Neural progenitor cell (in vitro differentiated cells): ENCODE measurements at regions not wholly inside any gene's neighbourhood (a gene's known extent, or its start where the extent isn't known, plus 50 kb on each side); places are given as distances from the start of the nearest gene placed in this dataset.

ENCODE experiments used
- DNase-seq: peaks from one replicate; pipeline ENCODE4 v3.0.0-alpha.2; 2016; ENCODE audit warnings: low spot score
- H2AFZ ChIP-seq: fragments of 200-600 bp; sonication (generic); replicated peaks from 2 replicates; pipeline ENCODE4 v1.6.1; 2016; ENCODE audit warnings: antibody characterized with exemption
- H3F3A ChIP-seq: fragments of 200-600 bp; sonication (generic); 2 replicates; pipeline ENCODE4 v1.6.1; 2016; ENCODE audit warnings: antibody characterized with exemption, low read depth
- H3K27ac ChIP-seq: fragments of 200-600 bp; sonication (generic); 2 replicates; pipeline ENCODE4 v1.5.1; 2016; ENCODE audit warnings: mild to moderate bottlenecking
- H3K27me3 ChIP-seq: fragments of 200-600 bp; sonication (generic); 2 replicates; pipeline ENCODE4 v1.6.1; 2016; ENCODE audit warnings: mild to moderate bottlenecking, moderate library complexity
- H3K36me3 ChIP-seq: fragments of 200-600 bp; sonication (generic); 2 replicates; pipeline ENCODE4 v1.5.1; 2016
- H3K4me1 ChIP-seq: fragments of 200-600 bp; sonication (generic); 2 replicates; pipeline ENCODE4 v1.6.1; 2016; ENCODE audit warnings: mixed run types
- H3K4me2 ChIP-seq: fragments of 200-600 bp; sonication (generic); 2 replicates; pipeline ENCODE4 v1.6.1; 2016
- H3K4me3 ChIP-seq: fragments of 200-600 bp; sonication (generic); 2 replicates; pipeline ENCODE4 v1.5.1; 2016
- H3K79me2 ChIP-seq: fragments of 200-600 bp; sonication (generic); 2 replicates; pipeline ENCODE4 v1.6.1; 2016; ENCODE audit warnings: low read depth
- H3K9ac ChIP-seq: fragments of 200-600 bp; sonication (generic); 2 replicates; pipeline ENCODE4 v1.6.1; 2016
- H3K9me3 ChIP-seq: fragments of 200-600 bp; sonication (generic); 2 replicates; pipeline ENCODE4 v1.5.1; 2016; ENCODE audit warnings: low read depth
- H4K20me1 ChIP-seq: fragments of 200-600 bp; sonication (generic); 2 replicates; pipeline ENCODE4 v1.6.1; 2016; ENCODE audit warnings: low read depth
- H3K27ac Mint-ChIP-seq: 3 replicates; pipeline ENCODE4 v1.8.0; 2021; ENCODE audit warnings: mixed read lengths
- H3K27me3 Mint-ChIP-seq: 2 replicates; pipeline ENCODE4 v1.8.0; 2022; ENCODE audit warnings: low read depth, mild to moderate bottlenecking, inconsistent platforms, moderate library complexity, mixed read lengths; ENCODE audit not compliant: insufficient read depth
- H3K36me3 Mint-ChIP-seq: 3 replicates; pipeline ENCODE4 v1.8.0; 2021; ENCODE audit warnings: mixed read lengths
- H3K4me1 Mint-ChIP-seq: 3 replicates; pipeline ENCODE4 v1.8.0; 2021; ENCODE audit warnings: mixed read lengths
- H3K4me3 Mint-ChIP-seq: 3 replicates; pipeline ENCODE4 v1.8.0; 2021; ENCODE audit warnings: mild to moderate bottlenecking, moderate library complexity, mixed read lengths
- H3K9me3 Mint-ChIP-seq: 3 replicates; pipeline ENCODE4 v1.8.0; 2020; ENCODE audit warnings: mixed read lengths
- EZH2 ChIP-seq: fragments of 200-600 bp; sonication (generic); IDR thresholded peaks from 2 replicates; pipeline ENCODE4 v1.6.1; 2017; ENCODE audit warnings: antibody characterized with exemption, mild to moderate bottlenecking, moderate library complexity
- EZH2phosphoT487 ChIP-seq: fragments of 200-600 bp; sonication (generic); IDR thresholded peaks from 2 replicates; pipeline ENCODE4 v1.6.1; 2017; ENCODE audit warnings: antibody characterized with exemption
- TF ChIP-seq, protein P1 (sequence below): fragments of 200-600 bp; sonication (generic); IDR thresholded peaks from 2 replicates; pipeline ENCODE4 v1.5.1; 2017; ENCODE audit warnings: antibody characterized with exemption, mild to moderate bottlenecking

- H3K27ac Mint-ChIP-seq = no peak overlapping the region
Observed at GRCh38 chr4:108454227-108454626, 166.1 kb upstream of the RPL34 start.

DNA sequence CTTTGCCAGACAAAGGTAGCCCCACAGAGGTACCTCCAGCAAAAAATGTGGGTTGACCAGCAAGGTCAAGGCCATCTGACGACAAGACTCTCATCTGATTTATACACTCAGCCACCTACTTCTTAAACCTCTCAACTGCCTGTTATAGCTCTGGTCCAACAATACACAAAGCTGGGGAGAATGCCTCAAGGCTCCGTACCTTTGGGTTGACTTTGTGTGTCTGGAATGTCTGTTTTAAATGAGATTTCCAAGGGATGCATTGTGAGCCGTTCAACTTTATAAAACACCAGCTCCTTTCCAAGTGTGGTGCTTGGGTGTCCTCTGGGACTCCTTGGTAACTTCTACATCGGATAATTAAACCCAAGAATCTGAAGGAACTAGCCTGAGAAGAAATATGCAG, 167.0 kb upstream of the RPL34 start:
- H3K9me3 Mint-ChIP-seq = no peaks in the 10 kb centered on the region
- no peaks in the 10 kb centered on the region for H3K27me3 Mint-ChIP-seq
- peaks cover 3% of the 10 kb centered on the region for H3K4me1 Mint-ChIP-seq
- Histone ChIP-seq H3K27ac (no peak overlapping the region), H3K4me1 (no peaks in the 10 kb centered on the region), H3K9ac (no peak overlapping the region), H3K9me3 (no peaks in the 10 kb centered on the region), H3F3A (no peaks in the 10 kb centered on the region), H2AFZ (no peak overlapping the region), H3K4me3 (no peak overlapping the region), H3K79me2 (no peaks in the 10 kb centered on the region), H3K36me3 (no peaks in the 10 kb centered on the region), H3K4me2 (no peak overlapping the region), H3K27me3 (no peaks in the 10 kb centered on the region), H4K20me1 (no peaks in the 10 kb centered on the region)
- H3K4me3 Mint-ChIP-seq = no peak overlapping the region
- no peaks in the 10 kb centered on the region for H3K36me3 Mint-ChIP-seq
- DNase-seq = no peak
- H3K27ac Mint-ChIP-seq = no peak overlapping the region
- TF ChIP-seq EZH2phosphoT487 = no peak
- TF ChIP-seq, protein P1, sequence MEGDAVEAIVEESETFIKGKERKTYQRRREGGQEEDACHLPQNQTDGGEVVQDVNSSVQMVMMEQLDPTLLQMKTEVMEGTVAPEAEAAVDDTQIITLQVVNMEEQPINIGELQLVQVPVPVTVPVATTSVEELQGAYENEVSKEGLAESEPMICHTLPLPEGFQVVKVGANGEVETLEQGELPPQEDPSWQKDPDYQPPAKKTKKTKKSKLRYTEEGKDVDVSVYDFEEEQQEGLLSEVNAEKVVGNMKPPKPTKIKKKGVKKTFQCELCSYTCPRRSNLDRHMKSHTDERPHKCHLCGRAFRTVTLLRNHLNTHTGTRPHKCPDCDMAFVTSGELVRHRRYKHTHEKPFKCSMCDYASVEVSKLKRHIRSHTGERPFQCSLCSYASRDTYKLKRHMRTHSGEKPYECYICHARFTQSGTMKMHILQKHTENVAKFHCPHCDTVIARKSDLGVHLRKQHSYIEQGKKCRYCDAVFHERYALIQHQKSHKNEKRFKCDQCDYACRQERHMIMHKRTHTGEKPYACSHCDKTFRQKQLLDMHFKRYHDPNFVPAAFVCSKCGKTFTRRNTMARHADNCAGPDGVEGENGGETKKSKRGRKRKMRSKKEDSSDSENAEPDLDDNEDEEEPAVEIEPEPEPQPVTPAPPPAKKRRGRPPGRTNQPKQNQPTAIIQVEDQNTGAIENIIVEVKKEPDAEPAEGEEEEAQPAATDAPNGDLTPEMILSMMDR = no peak
- no peak for TF ChIP-seq EZH2

More at GRCh38 chr4:108454227-108454626, 166.1 kb upstream of the RPL34 start:
- Histone ChIP-seq H3K27me3 (no peaks in the 10 kb centered on the region), H3F3A (no peaks in the 10 kb centered on the region), H3K4me1 (no peaks in the 10 kb centered on the region), H3K9ac (no peak overlapping the region), H3K36me3 (no peaks in the 10 kb centered on the region), H3K4me2 (no peak overlapping the region), H3K4me3 (no peak overlapping the region), H2AFZ (no peak overlapping the region), H3K79me2 (no peaks in the 10 kb centered on the region), H3K27ac (no peak overlapping the region), H4K20me1 (no peaks in the 10 kb centered on the region), H3K9me3 (no peaks in the 10 kb centered on the region)
- Mint-ChIP-seq H3K36me3 (no peaks in the 10 kb centered on the region), H3K9me3 (no peaks in the 10 kb centered on the region), H3K4me1 (peaks cover 3% of the 10 kb centered on the region), H3K27me3 (no peaks in the 10 kb centered on the region), H3K4me3 (no peak overlapping the region)
- no peak for DNase-seq
- TF ChIP-seq EZH2phosphoT487 (no peak), EZH2 (no peak)
- TF ChIP-seq, protein P1 = no peak

GRCh38 chr4:108450236-108450898, 170.0 kb upstream of the RPL34 start:
- TF ChIP-seq EZH2 (no peak), EZH2phosphoT487 (no peak)
- TF ChIP-seq, protein P1 = no peak
- no peak overlapping the region for H3K9ac ChIP-seq
- no peak for DNase-seq
- H3K27me3 ChIP-seq = no peaks in the 10 kb centered on the region
- Mint-ChIP-seq H3K4me1 (peaks cover 3% of the 10 kb centered on the region), H3K27me3 (no peaks in the 10 kb centered on the region), H3K27ac (no peak overlapping the region), H3K9me3 (no peaks in the 10 kb centered on the region), H3K4me3 (no peak overlapping the region), H3K36me3 (no peaks in the 10 kb centered on the region)
- H2AFZ ChIP-seq = no peak overlapping the region
- no peaks in the 10 kb centered on the region for H3K79me2 ChIP-seq
- no peaks in the 10 kb centered on the region for H3F3A ChIP-seq
- no peaks in the 10 kb centered on the region for H4K20me1 ChIP-seq
- H3K36me3 ChIP-seq = no peaks in the 10 kb centered on the region
- no peak overlapping the region for H3K27ac ChIP-seq
- H3K4me2 ChIP-seq = no peak overlapping the region
- no peaks in the 10 kb centered on the region for H3K4me1 ChIP-seq
- H3K4me3 ChIP-seq = no peak overlapping the region
- H3K9me3 ChIP-seq = no peaks in the 10 kb centered on the region
